DMS114 treated with DMSO at 0.1 percent for 48 hours (cell line): ENCODE measurements at regions not wholly inside any gene's neighbourhood (a gene's known extent, or its start where the extent isn't known, plus 50 kb on each side); places are given as distances from the start of the nearest gene placed in this dataset.

Experiments
- DNase-seq: peaks from one replicate; lab custom pipeline; 2025; ENCODE audit not compliant: unreplicated experiment; lab: John Stamatoyannopoulos, UW

DNA sequence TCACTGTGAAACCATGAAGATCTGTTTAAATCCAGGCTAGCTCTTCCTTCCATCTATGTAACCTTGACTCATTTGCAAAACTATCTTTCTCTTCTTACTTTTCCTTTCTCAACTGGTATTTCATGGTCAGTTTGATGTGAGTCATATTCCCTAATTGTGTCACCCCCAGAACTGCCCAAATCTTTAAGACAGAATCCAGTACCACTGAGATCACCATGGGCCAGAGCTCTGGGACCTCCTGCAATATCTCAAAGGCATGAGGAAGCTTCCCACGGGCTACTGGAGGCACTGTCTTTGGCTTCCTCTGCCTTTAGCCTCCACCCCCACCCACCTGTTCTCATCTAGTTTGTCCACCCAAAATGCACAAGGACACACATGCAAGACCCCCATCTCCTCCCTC is 274.4 kb upstream of the FMN2 start:
- DNase-seq, result no peak

DNA sequence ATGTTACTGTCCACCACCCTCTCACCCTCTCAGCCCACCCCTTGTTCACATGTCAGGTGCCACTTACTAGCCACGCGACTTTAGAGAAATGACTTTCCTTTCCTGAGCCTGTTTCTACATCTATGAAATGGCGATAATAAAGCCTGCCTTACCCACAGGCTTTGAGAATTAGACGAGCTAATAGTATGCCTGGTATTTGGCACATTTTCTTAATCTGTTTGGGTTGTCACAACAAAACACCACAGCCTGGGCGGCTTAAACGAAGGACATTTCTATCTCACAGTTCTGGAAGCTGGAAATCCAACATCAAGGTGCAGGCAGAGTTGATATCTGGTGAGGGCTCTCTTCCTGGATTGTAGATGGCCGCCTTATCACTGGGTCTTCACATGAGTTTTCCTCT is 273.9 kb upstream of the FMN2 start:
- DNase-seq, result no peak

DNA sequence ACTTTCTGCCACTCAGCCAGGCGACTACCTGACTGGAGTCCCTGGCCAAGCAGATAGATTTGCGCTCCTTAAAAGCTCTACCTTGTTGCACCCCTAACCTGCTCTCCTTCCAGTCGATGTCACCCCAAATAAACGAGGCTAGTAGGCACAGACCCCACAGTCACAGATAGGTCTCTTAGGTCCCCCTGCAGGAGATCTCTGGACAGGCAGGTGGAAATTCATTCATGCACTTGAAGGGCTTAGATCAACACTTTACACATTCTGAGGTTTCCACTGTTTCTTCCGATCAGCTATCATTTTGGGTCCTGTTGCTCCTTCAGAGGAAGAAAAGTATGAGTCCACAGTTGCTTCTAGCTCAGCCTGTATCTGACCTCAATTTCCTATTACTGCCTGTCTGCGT is 272.6 kb upstream of the FMN2 start:
- no peak for DNase-seq

DNA sequence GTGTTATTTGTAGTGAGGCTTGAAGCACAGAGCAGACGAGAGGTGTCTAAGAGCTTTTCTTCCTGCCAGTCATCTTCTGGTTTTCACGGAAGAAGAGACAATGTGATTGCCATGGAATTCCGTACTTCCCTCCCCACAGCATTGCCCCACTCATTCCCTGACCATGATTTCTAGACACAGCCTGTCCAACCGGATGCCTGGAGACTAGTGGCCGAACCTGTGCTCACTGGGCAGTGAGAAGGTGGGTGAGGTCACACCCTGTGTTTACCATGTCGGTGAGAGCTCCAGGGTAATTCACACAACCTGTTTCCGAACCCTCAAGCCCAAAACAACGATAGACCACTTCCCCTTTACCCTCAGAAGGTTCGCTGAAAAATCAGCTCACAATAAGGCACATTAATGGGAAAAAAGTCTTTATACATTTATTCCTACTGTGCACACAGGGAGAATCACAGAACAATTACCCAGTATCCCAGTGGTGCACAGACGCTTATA is 271.9 kb upstream of the FMN2 start:
- no peak for DNase-seq

DNA sequence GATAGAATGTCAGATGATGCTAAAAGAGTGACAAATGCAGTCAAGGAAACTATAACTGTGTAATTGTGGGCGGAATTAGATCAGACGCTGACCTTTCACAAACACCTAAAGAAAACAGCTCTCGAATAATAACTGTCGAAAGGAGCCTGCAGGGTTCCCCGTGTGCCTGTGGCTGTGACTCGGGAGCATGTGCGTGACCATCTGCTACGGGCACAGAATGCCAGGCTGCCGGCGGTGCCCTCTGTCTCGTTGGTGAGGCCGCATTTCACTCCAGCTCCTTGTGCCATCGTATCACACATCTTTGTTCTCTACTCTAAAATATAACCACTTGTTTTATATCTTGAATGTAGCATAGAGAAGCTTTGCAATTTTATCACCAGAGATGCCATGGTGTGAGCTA is 267.8 kb upstream of the FMN2 start:
- no peak for DNase-seq

DNA sequence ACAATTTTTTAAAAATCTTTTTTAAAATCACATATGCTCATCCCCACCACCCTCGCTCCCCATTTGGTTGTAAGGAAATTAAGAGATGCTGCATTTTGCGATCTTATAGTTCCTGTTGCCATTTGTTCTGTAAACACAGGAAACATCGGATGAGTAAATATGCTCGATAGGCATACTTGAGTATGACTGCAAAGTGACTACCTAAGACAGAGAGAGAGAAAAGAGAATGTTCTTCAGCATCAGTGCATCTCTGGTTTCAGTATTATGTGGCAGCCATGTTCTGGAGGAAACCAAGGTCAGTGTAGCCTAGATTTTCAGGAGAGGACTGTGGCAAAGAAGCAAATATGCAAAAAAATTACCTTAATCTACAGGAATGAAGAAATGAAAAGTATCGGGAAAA is 265.5 kb upstream of the FMN2 start:
- no peak for DNase-seq

DNA sequence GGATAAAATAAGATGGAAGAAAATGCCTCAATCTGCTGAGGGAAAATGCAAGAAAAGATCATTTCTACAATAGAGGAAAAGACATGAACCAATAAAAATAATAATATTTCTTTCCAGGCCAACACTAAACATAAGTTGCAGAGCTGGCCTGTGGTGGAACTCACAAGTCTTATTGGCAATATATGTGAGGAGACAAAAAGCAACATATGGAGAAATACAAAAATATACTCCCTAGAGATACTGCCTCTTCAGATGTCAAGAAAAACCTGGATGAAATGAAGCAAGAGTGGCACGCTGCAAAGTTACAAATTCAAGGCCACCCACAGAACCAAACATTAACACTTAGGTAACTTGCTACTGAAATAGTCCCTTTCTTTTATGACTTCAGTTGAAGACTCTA is 264.9 kb upstream of the FMN2 start:
- no peak for DNase-seq

DNA sequence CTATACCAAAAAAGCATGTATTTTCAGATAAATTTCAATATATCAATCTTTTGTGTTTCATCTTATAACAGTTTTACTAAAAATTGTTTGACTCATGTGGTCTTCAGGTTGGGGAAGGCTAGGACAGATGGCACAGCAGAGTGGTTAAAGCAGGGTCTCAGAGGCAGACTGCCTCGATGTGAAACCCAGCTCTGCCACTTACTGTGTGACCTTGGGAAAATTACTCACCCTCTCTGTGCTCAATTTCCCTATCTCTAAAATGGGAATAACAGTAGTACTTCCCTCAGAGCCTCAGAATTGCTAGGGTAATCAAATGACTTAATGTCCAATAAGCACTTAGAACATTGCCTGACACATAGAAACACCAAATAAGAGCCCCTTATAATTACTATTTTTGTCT is 262.1 kb upstream of the FMN2 start:
- no peak for DNase-seq

DNA sequence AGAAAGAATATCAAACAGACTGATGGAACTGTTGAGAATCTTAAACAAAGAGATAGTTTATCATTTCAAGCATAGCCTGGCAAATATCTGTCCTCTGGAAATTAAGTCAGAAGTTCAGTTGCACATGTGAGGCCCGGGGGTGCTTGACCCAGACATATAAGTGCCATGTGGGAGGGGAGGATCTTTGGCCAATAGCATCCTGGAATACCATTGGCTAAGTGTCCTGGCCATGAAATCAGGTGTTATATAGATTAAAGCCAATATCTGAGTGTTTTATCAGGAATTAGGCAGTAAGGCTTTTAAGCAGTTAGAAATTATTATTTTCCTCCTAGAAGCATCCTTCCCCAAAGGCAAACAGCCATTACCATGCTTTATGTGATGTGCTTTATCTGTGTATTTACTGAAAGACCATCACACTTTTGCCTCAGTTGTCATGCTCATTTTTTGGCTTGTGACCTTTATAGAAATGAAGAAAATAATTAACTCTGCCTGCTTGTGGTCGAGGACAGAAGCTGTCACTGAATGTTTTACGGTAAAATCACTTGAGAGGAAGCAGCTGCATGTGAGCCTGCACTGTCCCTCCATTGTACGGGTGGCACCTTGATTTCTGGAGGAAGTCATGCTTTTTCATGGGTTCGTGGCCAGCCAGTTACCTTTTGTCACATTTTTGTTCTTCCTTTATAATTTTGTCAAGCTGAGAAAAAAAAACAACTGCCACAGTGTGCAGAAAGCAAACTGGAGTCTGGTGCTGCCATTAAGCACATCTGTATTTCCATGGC is 259.9 kb upstream of the FMN2 start:
- DNase-seq, result no peak

DNA sequence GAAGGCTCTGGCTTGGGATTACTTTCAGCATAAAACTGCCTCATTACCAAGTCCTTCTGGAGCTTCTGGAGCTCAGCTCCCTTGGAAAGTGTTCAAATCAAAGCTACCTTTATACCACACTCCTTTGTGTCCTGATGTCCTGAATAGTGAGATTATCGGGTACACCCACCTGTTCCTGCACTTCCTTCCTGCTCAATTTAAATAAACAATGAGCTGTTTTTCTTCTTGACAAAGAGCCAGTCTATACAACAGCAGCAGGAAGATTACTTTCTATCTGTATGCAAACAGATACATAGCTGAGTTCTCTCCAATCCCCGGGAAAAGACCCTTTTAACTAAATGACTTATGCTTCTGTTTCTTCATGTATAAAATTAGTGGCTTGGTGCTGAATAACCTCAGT is 258.0 kb upstream of the FMN2 start:
- no peak for DNase-seq

DNA sequence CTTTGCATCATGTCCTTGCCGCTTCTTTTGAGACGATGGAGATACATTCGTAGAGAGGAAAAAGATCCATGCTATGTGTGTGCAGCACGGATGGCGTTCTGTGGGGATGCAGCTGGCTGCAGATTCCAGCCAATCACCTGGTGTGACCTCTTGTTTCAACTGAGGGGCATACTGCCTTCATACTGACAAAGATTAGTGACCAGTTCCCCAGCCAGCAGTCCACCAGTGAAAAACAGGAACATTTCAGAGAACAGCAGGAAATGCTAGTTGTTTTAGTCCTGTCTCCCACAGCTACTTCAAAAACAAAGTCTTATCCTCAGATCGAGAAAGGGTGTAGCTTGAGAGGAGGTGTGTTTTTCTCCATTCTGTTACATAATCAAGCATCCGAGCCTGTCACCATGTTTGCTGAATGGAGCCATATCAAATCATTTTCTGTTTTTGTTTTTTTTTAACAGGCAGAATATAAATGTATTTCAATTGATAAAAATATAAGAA is 255.7 kb upstream of the FMN2 start:
- DNase-seq, result no peak

DNA sequence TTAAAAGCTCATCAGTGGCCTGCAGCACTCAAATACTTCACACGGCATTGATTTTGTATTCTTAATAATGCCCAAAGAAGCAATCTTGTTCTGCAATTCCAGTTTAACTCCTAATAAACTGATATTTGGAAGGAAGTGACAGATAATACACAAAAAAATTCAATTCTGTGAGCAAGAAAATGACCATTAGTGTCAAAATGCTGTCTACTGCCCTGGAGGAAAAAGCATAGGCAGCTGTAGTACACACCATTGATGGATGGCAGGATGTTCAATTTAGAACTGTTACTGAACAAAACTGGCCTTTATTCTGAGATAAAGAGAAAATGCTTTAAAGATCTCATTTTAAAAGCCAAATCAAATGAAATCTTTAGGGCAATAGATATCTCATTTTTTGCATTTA is 251.3 kb upstream of the FMN2 start:
- no peak for DNase-seq

DNA sequence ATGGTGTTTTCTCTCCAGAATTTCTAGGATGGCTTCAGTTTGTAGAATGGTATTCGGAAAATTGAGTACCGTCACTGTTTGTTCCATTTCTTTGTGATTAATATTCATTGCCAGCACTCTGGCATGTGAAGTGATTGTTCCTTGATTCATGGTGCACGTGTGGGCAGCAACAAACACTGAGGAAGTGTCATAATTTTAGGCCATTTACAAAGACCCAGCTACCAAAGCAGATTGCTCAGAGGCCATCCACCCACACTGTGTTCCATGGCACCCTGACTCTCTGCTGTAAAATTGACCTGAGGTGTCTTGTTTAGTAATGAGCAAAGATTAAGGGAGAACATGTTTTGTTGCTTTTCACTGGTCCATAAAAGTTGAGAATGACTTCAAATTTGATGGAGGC is 250.9 kb upstream of the FMN2 start:
- DNase-seq, result no peak

DNA sequence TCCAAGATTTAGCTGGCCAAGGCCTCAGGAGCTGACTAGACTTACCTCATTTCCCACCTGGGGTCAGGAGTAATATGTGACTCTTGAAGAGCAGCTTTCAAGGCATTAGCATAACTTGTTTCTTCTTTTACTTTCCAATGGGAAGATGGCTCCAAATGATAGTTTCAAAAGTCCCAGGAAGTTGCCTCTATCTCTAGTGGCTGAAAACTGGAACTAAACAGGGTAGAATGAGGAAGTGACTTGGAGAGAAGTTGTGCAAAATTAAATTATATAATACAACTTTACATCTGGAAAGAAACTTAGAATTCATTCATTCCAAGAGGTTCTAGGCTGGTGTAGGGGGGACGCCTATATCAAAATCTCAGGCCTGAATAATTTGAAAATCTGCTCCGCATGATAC is 250.1 kb upstream of the FMN2 start:
- DNase-seq, result no peak

DNA sequence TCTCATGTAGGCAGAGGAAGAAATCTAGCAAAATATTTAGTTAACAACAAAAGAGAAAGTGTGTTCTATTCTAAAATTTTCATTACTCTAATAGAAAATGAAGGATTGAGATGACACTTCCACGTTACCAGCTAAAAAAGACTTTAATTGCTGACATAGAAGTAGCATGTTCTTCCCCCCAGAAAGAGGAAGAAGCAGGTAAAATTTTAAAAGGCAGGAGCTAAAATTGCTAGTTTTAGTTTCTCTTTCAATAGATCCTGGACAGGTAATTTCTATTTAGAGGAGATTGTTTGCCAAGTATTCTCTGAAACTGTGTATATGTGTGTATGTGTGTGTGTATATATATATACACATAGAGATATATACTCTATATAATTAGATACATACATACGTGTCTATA is 248.1 kb upstream of the FMN2 start:
- no peak for DNase-seq

DNA sequence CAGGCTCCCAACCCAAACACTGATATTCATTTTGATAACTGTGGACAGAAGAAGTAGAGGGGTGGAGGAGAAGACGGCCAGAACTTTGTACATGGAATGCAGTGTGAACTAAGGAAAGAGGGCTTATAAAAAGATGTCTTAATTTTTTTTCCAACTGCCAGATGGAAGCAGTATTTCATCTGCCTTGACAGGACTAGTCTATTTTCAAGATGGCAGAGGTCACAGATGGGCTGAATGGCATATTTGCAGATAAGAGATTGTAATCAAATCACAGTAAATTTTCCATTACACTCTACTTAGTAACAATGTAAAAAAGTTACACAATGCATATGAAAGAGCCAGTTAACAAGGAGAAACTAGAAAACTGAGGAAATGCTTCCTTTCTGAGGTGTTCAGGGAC is 246.8 kb upstream of the FMN2 start:
- DNase-seq, result no peak

DNA sequence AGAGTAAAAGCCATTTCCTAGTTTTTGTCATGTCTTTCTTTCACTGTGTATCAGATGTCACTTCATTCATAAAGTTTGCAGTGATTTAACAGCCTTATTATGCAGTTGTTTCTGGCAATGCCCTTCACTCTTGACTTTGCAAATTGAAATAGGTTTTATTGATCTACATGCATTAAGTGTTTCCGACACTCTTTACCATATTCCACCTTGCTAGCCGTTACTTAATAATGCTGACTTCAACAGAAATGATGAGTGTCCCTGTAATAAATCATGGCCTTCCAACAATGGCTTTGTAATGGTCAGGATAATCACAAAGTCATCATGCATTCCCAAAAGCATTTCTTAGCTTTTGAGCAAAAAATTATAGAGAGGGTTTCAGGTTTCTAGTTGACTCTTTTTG is 236.8 kb upstream of the FMN2 start:
- no peak for DNase-seq

DNA sequence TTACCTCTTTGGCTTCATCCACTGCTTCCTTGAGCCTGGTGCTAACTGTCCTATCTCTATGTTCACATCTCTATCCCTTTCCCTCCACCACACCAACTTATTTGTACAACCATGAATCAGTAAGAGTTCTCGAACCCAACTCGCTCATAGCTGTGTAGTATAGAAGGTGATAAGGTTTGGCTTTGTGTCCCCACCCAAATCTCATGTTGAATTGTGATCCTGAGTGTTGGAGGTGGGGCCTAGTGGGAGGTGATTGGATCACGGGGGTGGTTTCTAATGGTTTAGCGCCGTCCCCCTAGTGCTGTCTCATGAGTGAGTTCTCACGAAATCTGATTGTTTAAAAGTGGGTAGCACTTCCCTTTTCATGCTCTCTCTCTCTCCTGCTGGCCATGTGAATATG is 235.6 kb upstream of the FMN2 start:
- no peak for DNase-seq

DNA sequence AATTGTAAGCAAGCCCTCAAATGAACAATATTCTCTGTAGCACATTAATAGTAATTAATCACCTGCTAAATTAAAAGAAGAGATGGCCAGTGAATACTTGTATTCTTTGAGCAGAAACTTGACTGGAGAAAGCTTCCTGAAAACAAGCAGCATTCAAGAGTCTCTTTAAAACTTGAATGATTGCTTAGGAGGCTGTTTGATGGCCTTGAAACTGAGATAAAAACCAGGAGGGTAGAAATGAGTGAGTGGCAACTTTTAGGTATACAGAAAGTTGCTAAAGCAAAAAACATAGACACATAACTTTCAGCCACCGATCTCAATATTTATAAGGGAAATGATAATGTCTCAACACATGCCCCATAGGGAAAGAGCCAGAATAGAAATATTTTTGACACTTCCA is 234.8 kb upstream of the FMN2 start:
- no peak for DNase-seq

DNA sequence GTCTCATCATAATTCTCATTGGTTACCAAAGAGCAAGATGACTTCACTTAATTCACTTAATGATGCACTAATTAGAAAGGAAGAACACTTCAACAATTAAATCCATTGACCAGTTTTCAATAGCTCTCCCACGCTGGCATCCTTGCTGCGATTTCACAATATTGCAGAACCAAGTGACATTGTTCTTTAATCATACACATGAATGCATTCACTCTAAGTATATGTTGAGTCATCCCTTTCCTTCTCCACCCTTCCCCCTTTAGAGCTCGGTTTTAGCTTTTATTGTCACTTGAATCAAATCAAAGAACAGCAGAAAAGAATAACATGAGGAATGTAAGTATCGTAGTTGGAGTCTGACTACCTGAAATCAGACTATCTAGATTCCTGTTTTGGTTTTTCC is 233.6 kb upstream of the FMN2 start:
- no peak for DNase-seq

DNA sequence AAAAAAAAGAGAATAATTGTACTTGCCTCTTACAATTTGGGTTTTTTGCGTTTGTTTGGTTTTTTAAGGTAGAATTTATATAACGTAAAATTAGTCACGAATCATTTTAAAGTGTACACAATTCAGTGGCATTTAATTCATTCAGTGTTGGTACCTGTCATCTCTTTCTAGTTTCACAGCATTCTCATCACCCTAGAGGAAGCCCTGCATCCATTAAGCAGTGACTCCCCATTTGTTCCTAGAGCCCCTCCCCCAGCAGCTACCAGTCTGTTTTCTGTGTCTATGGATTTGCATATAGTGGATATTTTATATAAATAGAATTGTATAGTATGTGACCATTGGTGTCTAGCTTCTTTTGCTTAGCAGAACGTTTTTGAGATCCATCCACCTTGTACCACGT is 233.2 kb upstream of the FMN2 start:
- DNase-seq, result no peak

DNA sequence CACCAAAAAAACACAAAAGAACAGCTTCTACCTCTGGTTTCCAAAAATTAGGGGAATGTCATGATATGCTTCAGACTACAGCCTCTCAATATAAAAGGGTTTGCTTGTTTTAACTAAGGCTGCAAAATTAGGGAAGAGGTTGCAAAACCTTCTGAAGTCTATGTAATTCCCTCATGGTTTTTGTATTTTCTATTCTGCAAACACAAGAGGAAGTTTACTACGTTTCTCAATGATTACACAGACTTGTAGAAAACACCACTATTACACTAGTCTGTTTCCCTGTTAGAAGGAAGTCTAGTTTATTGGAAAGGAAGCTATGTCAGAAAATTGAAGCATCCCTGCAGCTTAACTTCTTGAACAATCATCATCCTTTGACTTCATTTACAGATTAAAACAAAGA is 229.7 kb upstream of the FMN2 start:
- DNase-seq, result no peak
